H9 (cell line): ENCODE measurements at regions not wholly inside any gene's neighbourhood (a gene's known extent, or its start where the extent isn't known, plus 50 kb on each side); places are given as distances from the start of the nearest gene placed in this dataset.

Experiments used
- DNase-seq: peaks from one replicate; pipeline ENCODE4 v3.0.0-alpha.2; 2017
- H2AFZ ChIP-seq: one replicate; pipeline ENCODE4 v1.6.1; 2013; ENCODE audit warnings: mild to moderate bottlenecking, low read length, control low read depth, moderate library complexity
- H2AK5ac ChIP-seq: 2 replicates; pipeline ENCODE4 v1.6.1; 2013; ENCODE audit warnings: low read length, control low read depth, mixed read lengths; ENCODE audit not compliant: insufficient read length
- H2BK120ac ChIP-seq: one replicate; pipeline ENCODE4 v1.6.1; 2013; ENCODE audit warnings: low read depth, mild to moderate bottlenecking, low read length, control low read depth, inconsistent platforms; ENCODE audit not compliant: poor library complexity, severe bottlenecking
- H2BK12ac ChIP-seq: 2 replicates; pipeline ENCODE4 v1.6.1; 2013; ENCODE audit warnings: low read length, control low read depth, mixed read lengths, low read depth; ENCODE audit not compliant: insufficient read length
- H2BK15ac ChIP-seq: 2 replicates; pipeline ENCODE4 v1.6.1; 2013; ENCODE audit warnings: low read depth, low read length, control low read depth
- H2BK20ac ChIP-seq: one replicate; pipeline ENCODE4 v1.6.1; 2013; ENCODE audit warnings: low read depth, mild to moderate bottlenecking, low read length, control low read depth, inconsistent platforms; ENCODE audit not compliant: poor library complexity, severe bottlenecking
- H2BK5ac ChIP-seq: 2 replicates; pipeline ENCODE4 v1.6.1; 2013; ENCODE audit warnings: low read length, control low read depth, mixed read lengths; ENCODE audit not compliant: insufficient read length
- H3K14ac ChIP-seq: 2 replicates; pipeline ENCODE4 v1.6.1; 2013; ENCODE audit warnings: low read length, control low read depth; ENCODE audit not compliant: insufficient read depth
- H3K18ac ChIP-seq: 2 replicates; pipeline ENCODE4 v1.6.1; 2013; ENCODE audit warnings: low read depth, mild to moderate bottlenecking, mixed read lengths, low read length, control low read depth; ENCODE audit not compliant: insufficient read length
- H3K23ac ChIP-seq: 2 replicates; pipeline ENCODE4 v1.6.1; 2013; ENCODE audit warnings: low read length, control low read depth, mixed read lengths, low read depth; ENCODE audit not compliant: insufficient read length
- H3K23me2 ChIP-seq: 2 replicates; pipeline ENCODE4 v1.6.1; 2013; ENCODE audit warnings: low read depth, mild to moderate bottlenecking, mixed read lengths, low read length, control low read depth; ENCODE audit not compliant: insufficient read length, poor library complexity, severe bottlenecking
- H3K27ac ChIP-seq: 2 replicates; pipeline ENCODE4 v1.5.1; 2013; ENCODE audit warnings: low read length, control low read depth, mixed read lengths, low read depth; ENCODE audit not compliant: insufficient read length
- H3K27me3 ChIP-seq: 2 replicates; pipeline ENCODE4 v1.6.1; 2013; ENCODE audit warnings: low read length, control low read depth, inconsistent platforms; ENCODE audit not compliant: insufficient read depth
- H3K4ac ChIP-seq: 2 replicates; pipeline ENCODE4 v1.6.1; 2013; ENCODE audit warnings: low read depth, mild to moderate bottlenecking, control low read depth, inconsistent platforms, low read length, moderate library complexity
- H3K4me1 ChIP-seq: 2 replicates; pipeline ENCODE4 v1.6.1; 2013; ENCODE audit warnings: low read length, control low read depth, inconsistent platforms; ENCODE audit not compliant: insufficient read depth
- H3K4me2 ChIP-seq: 2 replicates; pipeline ENCODE4 v1.6.1; 2013; ENCODE audit warnings: low read length, control low read depth, mixed read lengths; ENCODE audit not compliant: insufficient read length, insufficient read depth
- H3K56ac ChIP-seq: 2 replicates; pipeline ENCODE4 v1.6.1; 2013; ENCODE audit warnings: low read depth, mild to moderate bottlenecking, mixed read lengths, low read length, control low read depth; ENCODE audit not compliant: insufficient read length
- H3K79me1 ChIP-seq: 2 replicates; pipeline ENCODE4 v1.6.1; 2013; ENCODE audit warnings: low read depth, mild to moderate bottlenecking, moderate library complexity, low read length, control low read depth, inconsistent platforms; ENCODE audit not compliant: insufficient read depth, poor library complexity, severe bottlenecking
- H3K79me2 ChIP-seq: 2 replicates; pipeline ENCODE4 v1.6.1; 2013; ENCODE audit warnings: low read length, control low read depth, inconsistent platforms; ENCODE audit not compliant: insufficient read depth
- H3K9ac ChIP-seq: 2 replicates; pipeline ENCODE4 v1.6.1; 2013; ENCODE audit warnings: low read length, control low read depth, mixed read lengths; ENCODE audit not compliant: insufficient read length; ENCODE audit errors: extremely low read depth
- H3K9me3 ChIP-seq: one replicate; pipeline ENCODE4 v1.6.1; 2013; ENCODE audit warnings: low read depth, low read length, inconsistent platforms; ENCODE audit not compliant: control insufficient read depth
- H3T11ph ChIP-seq: one replicate; pipeline ENCODE4 v1.6.1; 2013; ENCODE audit warnings: mild to moderate bottlenecking, low read length, control low read depth, inconsistent platforms
- H4K20me1 ChIP-seq: one replicate; pipeline ENCODE4 v1.6.1; 2013; ENCODE audit not compliant: control insufficient read depth, insufficient read length, insufficient read depth
- H4K5ac ChIP-seq: 2 replicates; pipeline ENCODE4 v1.6.1; 2013; ENCODE audit warnings: low read depth, mild to moderate bottlenecking, mixed read lengths, low read length, control low read depth; ENCODE audit not compliant: insufficient read length
- H4K8ac ChIP-seq: replicated peaks from 2 replicates; pipeline ENCODE4 v1.6.1; 2013; ENCODE audit warnings: low read length, control low read depth, mixed read lengths, low read depth; ENCODE audit not compliant: insufficient read length
- H4K91ac ChIP-seq: 2 replicates; pipeline ENCODE4 v1.6.1; 2013; ENCODE audit warnings: low read depth, mild to moderate bottlenecking, moderate library complexity, mixed read lengths, low read length, control low read depth; ENCODE audit not compliant: insufficient read length
- H3K27ac Mint-ChIP-seq, 3 experiments: 2 replicates in 2 of 3; 3 replicates in 1 of 3; pipeline ENCODE4 v1.8.0; 2020 to 2021; ENCODE audit warnings: mixed read lengths in 3 of 3, mild to moderate bottlenecking in 1 of 3, moderate library complexity in 1 of 3
- H3K27me3 Mint-ChIP-seq: 2 replicates; pipeline ENCODE4 v1.8.0; 2021; ENCODE audit warnings: low read depth, mild to moderate bottlenecking, moderate library complexity, mixed read lengths
- H3K36me3 Mint-ChIP-seq, 3 experiments: 2 replicates in 2 of 3; 3 replicates in 1 of 3; pipeline ENCODE4 v1.8.0; 2020 to 2021; ENCODE audit warnings: low read depth in 3 of 3, mixed read lengths in 3 of 3; ENCODE audit not compliant: insufficient read depth in 1 of 3
- H3K4me1 Mint-ChIP-seq, 2 experiments: 2 replicates each; pipeline ENCODE4 v1.8.0; 2020; ENCODE audit warnings: mixed read lengths in 2 of 2
- H3K4me3 Mint-ChIP-seq, 2 experiments: 2 replicates in 1 of 2; 3 replicates in 1 of 2; pipeline ENCODE4 v1.8.0; 2020 to 2021; ENCODE audit warnings: mild to moderate bottlenecking in 2 of 2, mixed read lengths in 2 of 2, moderate library complexity in 1 of 2
- H3K9me3 Mint-ChIP-seq, 2 experiments: 2 replicates in 1 of 2; 3 replicates in 1 of 2; pipeline ENCODE4 v1.8.0; 2020; ENCODE audit warnings: mild to moderate bottlenecking in 2 of 2, mixed read lengths in 2 of 2, moderate library complexity in 1 of 2
- WGBS: extraction: QIAGEN DNeasy Blood & Tissue Kit; methylation state at CpG from one replicate; pipeline ENCODE4 v1.1.7; 2013; ENCODE audit warnings: missing lambda C conversion rate, low lambda C conversion rate, mixed read lengths; ENCODE audit not compliant: insufficient read length; ENCODE audit errors: extremely low coverage; 5-methylcytosine and 5-hydroxymethylcytosine counted together
- TF ChIP-seq, protein P1 (sequence below): fragments of 200-600 bp; sonication (generic); conservative IDR thresholded peaks from 3 replicates; pipeline ENCODE4 v1.8.0; 2021; ENCODE audit warnings: antibody characterized with exemption, mild to moderate bottlenecking

DNA sequence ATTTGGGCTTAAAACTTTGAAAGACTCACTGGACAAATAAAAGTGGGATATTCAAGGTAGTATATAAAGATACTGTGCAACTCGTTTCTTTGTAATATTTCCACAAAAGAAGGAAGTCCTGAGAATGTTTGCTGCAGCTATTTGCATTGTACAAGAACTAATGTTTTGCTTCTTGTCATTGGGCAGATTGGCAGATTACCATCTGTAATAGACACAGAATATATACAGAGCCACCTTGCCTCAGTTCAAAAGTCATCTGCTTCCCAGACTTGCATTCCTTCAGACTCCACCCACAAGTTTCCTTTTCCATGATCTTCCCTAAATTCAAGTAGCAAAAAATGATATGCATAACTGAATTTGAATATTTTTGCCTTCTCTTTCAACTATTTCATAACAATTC lies 145.1 kb downstream of the EFNB2 start:
- peaks cover 12 to 16% of the 10 kb centered on the region in 2 experiments for H3K4me1 Mint-ChIP-seq

More for the DNA sequence above, 145.1 kb downstream of the EFNB2 start:
- no peak overlapping the region for H3T11ph ChIP-seq
- H2AK5ac ChIP-seq, result no peak overlapping the region
- Mint-ChIP-seq H3K27ac (no peak overlapping the region), H3K36me3 (peaks cover 0 to 8% (median 2%) of the 10 kb centered on the region in 3 experiments; a peak in 2 of 7 replicates), H3K27me3 (no peaks in the 10 kb centered on the region), H3K9me3 (peaks cover 4 to 5% of the 10 kb centered on the region in 2 experiments; a peak in 2 of 5 replicates), H3K4me3 (no peak overlapping the region)
- no peaks in the 10 kb centered on the region for H3K9me3 ChIP-seq
- H2BK20ac ChIP-seq, result no peak overlapping the region
- no peak overlapping the region for H3K4me2 ChIP-seq
- no CpG with 5 or more reads among the region's 1 CpG for WGBS
- no peak overlapping the region for H3K23ac ChIP-seq
- H3K56ac ChIP-seq, result no peak overlapping the region
- no peaks in the 10 kb centered on the region for H3K27me3 ChIP-seq
- H3K79me1 ChIP-seq, result no peaks in the 10 kb centered on the region
- H2BK12ac ChIP-seq, result no peak overlapping the region
- no peaks in the 10 kb centered on the region for H3K23me2 ChIP-seq
- no peak overlapping the region for H3K9ac ChIP-seq
- no peak overlapping the region for H4K8ac ChIP-seq
- H2BK5ac ChIP-seq, result no peak overlapping the region
- no peak overlapping the region for H2BK15ac ChIP-seq
- H4K5ac ChIP-seq, result no peak overlapping the region
- no peak overlapping the region for H3K18ac ChIP-seq
- TF ChIP-seq, protein P1, sequence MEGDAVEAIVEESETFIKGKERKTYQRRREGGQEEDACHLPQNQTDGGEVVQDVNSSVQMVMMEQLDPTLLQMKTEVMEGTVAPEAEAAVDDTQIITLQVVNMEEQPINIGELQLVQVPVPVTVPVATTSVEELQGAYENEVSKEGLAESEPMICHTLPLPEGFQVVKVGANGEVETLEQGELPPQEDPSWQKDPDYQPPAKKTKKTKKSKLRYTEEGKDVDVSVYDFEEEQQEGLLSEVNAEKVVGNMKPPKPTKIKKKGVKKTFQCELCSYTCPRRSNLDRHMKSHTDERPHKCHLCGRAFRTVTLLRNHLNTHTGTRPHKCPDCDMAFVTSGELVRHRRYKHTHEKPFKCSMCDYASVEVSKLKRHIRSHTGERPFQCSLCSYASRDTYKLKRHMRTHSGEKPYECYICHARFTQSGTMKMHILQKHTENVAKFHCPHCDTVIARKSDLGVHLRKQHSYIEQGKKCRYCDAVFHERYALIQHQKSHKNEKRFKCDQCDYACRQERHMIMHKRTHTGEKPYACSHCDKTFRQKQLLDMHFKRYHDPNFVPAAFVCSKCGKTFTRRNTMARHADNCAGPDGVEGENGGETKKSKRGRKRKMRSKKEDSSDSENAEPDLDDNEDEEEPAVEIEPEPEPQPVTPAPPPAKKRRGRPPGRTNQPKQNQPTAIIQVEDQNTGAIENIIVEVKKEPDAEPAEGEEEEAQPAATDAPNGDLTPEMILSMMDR, result no peak
- H4K20me1 ChIP-seq, result no peaks in the 10 kb centered on the region
- no peak overlapping the region for H3K14ac ChIP-seq
- no peak overlapping the region for H4K91ac ChIP-seq
- no peak overlapping the region for H3K4ac ChIP-seq
- H3K27ac ChIP-seq, result no peak overlapping the region
- H2BK120ac ChIP-seq, result no peak overlapping the region
- no peak for DNase-seq
- H3K79me2 ChIP-seq, result no peaks in the 10 kb centered on the region
- peaks cover 3% of the 10 kb centered on the region; the same call in 1 of the 2 replicates for H3K4me1 ChIP-seq
- H2AFZ ChIP-seq, result no peak overlapping the region
